Osteoblast (primary cell): ENCODE measurements at regions not wholly inside any gene's neighbourhood (a gene's known extent, or its start where the extent isn't known, plus 50 kb on each side); places are given as distances from the start of the nearest gene placed in this dataset.

Experiments
- DNase-seq: peaks from one replicate; pipeline ENCODE4 v3.0.0; 2011; ENCODE audit warnings: low spot score, mixed read lengths; ENCODE audit not compliant: insufficient read length; ENCODE audit errors: missing footprints
- H2AFZ ChIP-seq: 2 replicates; pipeline ENCODE4 v1.6.0; 2011; ENCODE audit warnings: mild to moderate bottlenecking, low read length
- H3K27ac ChIP-seq: 2 replicates; pipeline ENCODE4 v1.5.1; 2011; ENCODE audit warnings: mild to moderate bottlenecking, low read depth, low read length, moderate library complexity
- H3K27me3 ChIP-seq: 2 replicates; pipeline ENCODE4 v1.6.0; 2012; ENCODE audit warnings: mild to moderate bottlenecking, control low read depth, inconsistent platforms, low read length, moderate library complexity; ENCODE audit not compliant: insufficient read depth
- H3K36me3 ChIP-seq: 2 replicates; pipeline ENCODE4 v1.5.1; 2011; ENCODE audit warnings: mild to moderate bottlenecking, low read length, control low read depth, moderate library complexity; ENCODE audit not compliant: insufficient read depth
- H3K4me1 ChIP-seq: 2 replicates; pipeline ENCODE4 v1.5.1; 2011; ENCODE audit warnings: mild to moderate bottlenecking, low read length, control low read depth, moderate library complexity; ENCODE audit not compliant: insufficient read depth
- H3K4me2 ChIP-seq: 2 replicates; pipeline ENCODE4 v1.6.0; 2011; ENCODE audit warnings: mild to moderate bottlenecking, low read length; ENCODE audit not compliant: insufficient read depth
- H3K4me3 ChIP-seq: fragments of 200-600 bp; sonication (generic); 3 replicates; pipeline ENCODE4 v1.5.1; 2012; ENCODE audit warnings: mild to moderate bottlenecking, low read length, inconsistent platforms; ENCODE audit not compliant: insufficient read depth
- H3K79me2 ChIP-seq: 2 replicates; pipeline ENCODE4 v1.6.0; 2012; ENCODE audit warnings: mild to moderate bottlenecking, low read length, control low read depth, inconsistent platforms; ENCODE audit not compliant: insufficient read depth
- H3K9me3 ChIP-seq: 2 replicates; pipeline ENCODE4 v1.5.1; 2011; ENCODE audit warnings: low read depth, low read length, control low read depth
- H4K20me1 ChIP-seq: 2 replicates; pipeline ENCODE4 v1.6.0; 2012; ENCODE audit warnings: mild to moderate bottlenecking, low read length, control low read depth; ENCODE audit not compliant: insufficient read depth
- CTCF ChIP-seq: IDR thresholded peaks from 2 replicates; pipeline ENCODE4 v1.5.1; 2011; ENCODE audit warnings: mild to moderate bottlenecking, low read depth, low read length, moderate library complexity; ENCODE audit errors: extremely low read depth

DNA sequence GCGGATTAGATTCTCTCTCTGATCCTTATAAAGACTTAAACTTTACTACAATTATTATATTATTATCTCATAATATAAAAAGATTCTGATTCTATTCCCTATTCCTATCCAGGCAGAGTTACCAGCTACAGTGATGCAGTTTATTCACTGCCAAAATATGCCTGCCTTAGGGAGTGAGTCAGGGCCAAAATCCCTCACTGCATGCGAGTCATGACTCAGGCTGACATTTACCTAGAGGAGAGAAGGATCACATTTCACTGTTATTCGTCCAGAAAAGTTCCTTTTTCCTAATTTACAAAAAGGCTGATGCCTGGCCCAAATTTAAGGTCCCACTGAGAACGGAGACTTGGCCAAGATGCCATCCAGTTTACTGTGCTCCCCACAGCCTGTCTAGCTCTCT, 168.5 kb upstream of the LDB2 start:
- Histone ChIP-seq H4K20me1 (no peaks in the 10 kb centered on the region), H3K27ac (peak overlapping the region; percentile 77), H3K4me1 (peaks cover 42% of the 10 kb centered on the region), H2AFZ (peak overlapping the region; percentile 42), H3K27me3 (no peaks in the 10 kb centered on the region), H3K4me3 (no peak overlapping the region), H3K79me2 (no peaks in the 10 kb centered on the region), H3K9me3 (no peaks in the 10 kb centered on the region), H3K4me2 (peak overlapping the region; percentile 50), H3K36me3 (no peaks in the 10 kb centered on the region)
- peak; percentile 38 for DNase-seq
- no peak for TF ChIP-seq CTCF

GRCh38 chr4:17066236-17066635, 167.8 kb upstream of the LDB2 start:
- no peaks in the 10 kb centered on the region for H3K27me3 ChIP-seq
- peak overlapping the region; percentile 77 for H3K27ac ChIP-seq
- H3K4me1 ChIP-seq = peaks cover 42% of the 10 kb centered on the region
- H3K4me3 ChIP-seq = no peak overlapping the region
- no peaks in the 10 kb centered on the region for H3K36me3 ChIP-seq
- no peak overlapping the region for H2AFZ ChIP-seq
- H4K20me1 ChIP-seq = no peaks in the 10 kb centered on the region
- H3K4me2 ChIP-seq = no peak overlapping the region
- DNase-seq = no peak
- no peaks in the 10 kb centered on the region for H3K79me2 ChIP-seq
- H3K9me3 ChIP-seq = no peaks in the 10 kb centered on the region
- TF ChIP-seq CTCF = no peak

DNA sequence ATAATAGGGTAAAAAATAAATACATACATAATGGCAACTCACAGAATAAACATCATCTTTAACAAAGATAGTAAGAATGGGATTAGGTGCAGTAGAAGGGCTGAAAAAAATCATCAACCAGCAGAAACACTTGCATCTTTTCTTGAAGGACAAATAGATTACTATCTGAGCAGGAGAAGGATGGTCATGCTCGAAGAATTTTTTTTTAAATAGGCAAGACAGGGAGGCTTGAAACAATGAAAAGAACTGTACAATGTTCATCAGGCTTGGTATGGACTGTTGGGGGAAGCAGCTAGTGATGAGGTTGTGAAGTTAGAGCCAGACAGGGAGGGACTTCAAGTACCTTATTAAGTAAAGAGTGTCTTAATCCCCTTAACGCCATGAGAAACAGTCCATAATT, 167.4 kb upstream of the LDB2 start:
- Histone ChIP-seq H2AFZ (no peak overlapping the region), H3K4me3 (no peak overlapping the region), H3K27me3 (no peaks in the 10 kb centered on the region), H3K27ac (peak overlapping the region; percentile 77), H3K79me2 (no peaks in the 10 kb centered on the region), H3K36me3 (no peaks in the 10 kb centered on the region), H3K4me2 (no peak overlapping the region), H3K4me1 (peaks cover 42% of the 10 kb centered on the region), H3K9me3 (no peaks in the 10 kb centered on the region), H4K20me1 (no peaks in the 10 kb centered on the region)
- no peak for DNase-seq
- no peak for TF ChIP-seq CTCF

GRCh38 chr4:17064959-17065358, 166.5 kb upstream of the LDB2 start:
- Histone ChIP-seq H3K27ac (peak overlapping the region; percentile 77), H3K4me3 (no peak overlapping the region), H2AFZ (no peak overlapping the region), H4K20me1 (no peaks in the 10 kb centered on the region), H3K4me2 (peak overlapping the region; percentile 70), H3K79me2 (no peaks in the 10 kb centered on the region), H3K27me3 (no peaks in the 10 kb centered on the region), H3K4me1 (peaks cover 43% of the 10 kb centered on the region), H3K36me3 (no peaks in the 10 kb centered on the region), H3K9me3 (no peaks in the 10 kb centered on the region)
- no peak for TF ChIP-seq CTCF
- DNase-seq = no peak
